ENCODE measurements at regions not wholly inside any gene's neighbourhood (a gene's known extent, or its start where the extent isn't known, plus 50 kb on each side); places are given as distances from the start of the nearest gene placed in this dataset.
"Not testable (repeated sequence)": the region's sequence is repeated elsewhere in the genome, so short reads cannot be mapped to it uniquely, and the experiment has no call there.

DNA sequence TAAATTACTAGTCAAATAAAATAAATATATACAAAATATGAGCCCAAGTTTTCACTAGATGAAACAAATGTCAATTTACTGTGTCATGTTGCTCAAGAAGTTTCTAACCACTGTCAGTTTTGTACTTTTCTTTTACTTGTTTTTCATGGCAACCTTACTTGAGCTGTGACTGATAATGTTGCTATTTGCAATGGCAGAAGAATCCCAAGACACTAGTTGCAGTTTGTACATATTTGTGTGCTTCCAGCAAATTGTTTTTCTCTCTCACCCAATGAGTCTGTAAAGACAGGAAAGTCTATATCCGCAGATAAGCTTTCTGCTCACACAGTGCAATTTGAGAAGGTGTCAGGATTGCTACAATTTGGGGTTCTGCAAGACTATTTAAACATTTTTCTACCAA lies 338.6 kb upstream of the PCSK5 start:
- no peak for DNase-seq

DNA sequence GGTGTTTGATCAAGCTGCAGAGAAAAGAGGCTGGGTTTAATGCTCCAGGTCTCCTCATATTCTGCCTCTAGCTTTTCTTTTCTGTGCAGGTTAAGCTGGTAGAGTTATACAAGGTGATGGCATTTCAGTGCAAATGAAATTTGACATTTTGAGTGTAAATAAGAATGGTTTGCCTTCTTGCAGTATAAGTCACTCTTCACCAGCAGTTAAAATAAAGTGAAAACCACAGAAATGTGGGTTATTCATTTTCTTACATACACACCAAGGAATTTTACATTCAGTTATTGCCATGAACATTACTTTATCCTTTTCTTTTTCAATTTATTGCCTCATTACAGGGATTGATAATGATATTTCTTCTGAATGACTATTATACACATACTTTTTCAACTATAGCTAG lies 337.5 kb upstream of the PCSK5 start:
- no peak for DNase-seq

DNA sequence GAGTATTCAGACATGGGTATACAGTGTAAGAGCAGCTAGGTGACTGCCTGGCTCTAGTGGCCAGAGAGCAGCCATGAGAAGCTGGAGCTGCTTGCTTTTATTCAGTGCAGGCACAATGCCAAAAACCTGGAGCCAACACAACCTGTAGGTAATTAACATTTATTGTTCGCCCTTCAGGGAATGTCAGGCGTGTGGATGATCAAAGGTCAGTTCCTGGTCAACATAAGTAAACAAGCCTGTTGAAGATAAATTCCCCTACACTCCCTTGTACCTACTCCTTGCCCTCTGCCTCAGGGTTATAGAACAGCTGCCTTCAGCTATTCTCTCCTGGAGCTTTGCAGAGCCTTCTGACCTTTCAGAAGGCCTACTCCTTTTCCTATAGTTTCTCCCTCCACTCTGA lies 323.7 kb upstream of the PCSK5 start:
- not testable (repeated sequence) for DNase-seq

GRCh38 chr9:75570538-75570937 lies 319.9 kb upstream of the PCSK5 start:
- DNase-seq = no peak

DNA sequence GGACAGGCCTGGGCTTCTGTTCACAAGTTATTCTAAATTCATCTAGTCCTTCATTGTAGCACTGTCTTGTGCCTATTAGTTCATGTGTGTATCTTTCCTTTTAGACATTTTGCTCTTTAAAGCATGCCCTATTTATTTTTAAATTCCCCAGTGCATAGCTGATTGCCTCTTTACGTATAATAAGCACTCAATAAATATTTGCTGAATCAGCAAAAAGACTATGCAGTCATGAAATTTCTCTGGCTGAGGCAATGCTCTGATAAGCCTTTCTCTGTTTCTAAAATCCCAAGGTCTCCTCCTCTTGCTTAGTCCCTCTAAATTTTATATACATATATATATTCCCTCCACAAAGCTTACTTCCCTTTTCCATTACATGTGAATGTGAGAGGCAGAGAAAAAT lies 315.9 kb upstream of the PCSK5 start:
- no peak for DNase-seq

GRCh38 chr9:75582870-75583269 lies 307.6 kb upstream of the PCSK5 start:
- DNase-seq = no peak

GRCh38 chr9:75588808-75589207 lies 301.7 kb upstream of the PCSK5 start:
- no peak for DNase-seq

DNA sequence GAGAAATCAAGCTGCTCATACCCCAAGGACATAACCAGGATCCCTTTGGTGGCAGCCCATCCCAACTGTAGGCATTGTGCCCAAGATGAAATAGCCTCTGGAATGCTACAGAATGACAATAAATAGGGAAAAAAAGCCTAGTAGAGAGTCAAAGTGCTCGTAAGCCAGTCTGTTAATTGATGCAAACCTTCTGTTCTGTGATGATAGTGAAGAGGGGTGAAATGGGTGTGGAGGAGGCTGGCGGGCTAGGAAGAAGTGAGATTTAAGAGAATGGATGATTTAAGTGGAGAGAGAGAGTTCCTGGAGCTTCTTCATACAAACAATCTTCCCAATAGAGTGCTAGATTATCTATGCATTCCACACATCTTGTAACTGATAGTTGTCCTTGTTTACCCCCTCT lies 301.0 kb upstream of the PCSK5 start:
- no peak for DNase-seq

DNA sequence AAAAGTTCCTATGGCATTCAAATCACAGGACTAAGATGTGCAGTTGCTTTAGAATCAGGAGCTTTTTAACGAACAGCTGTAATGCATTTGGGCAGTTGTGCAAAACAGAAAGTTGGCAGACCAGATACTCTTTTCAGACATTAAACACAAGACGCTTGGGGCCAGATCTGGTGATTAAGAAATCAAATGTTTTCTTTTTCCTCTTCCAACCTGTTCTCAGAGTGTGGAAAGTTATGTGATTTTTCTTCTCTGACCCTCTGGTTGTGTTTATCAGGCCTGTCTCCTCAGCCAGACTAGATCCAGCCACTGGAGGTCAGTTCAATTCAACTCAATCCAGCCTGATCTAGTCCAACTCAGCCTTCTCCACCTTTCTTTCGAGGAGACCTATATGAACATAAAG lies 298.5 kb upstream of the PCSK5 start:
- DNase-seq = no peak

DNA sequence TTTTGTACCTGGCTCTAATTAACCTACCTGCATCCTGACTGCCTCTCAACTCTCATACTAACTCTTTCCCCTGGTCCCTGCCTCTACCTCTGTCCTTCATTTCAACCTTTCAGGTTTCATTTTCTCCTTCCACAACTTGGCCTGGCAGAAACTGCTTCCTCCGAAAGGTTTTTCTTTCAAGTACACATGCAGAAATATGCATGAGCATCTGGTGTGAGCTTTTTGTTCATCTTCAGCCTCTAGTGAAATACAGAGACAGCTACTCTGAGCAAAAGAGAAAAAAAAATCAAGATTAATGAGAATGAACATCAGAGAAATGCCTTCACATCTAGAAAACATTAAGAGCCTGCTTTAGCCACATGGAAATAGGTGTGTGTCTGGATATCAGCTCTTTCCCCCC lies 297.9 kb upstream of the PCSK5 start:
- no peak for DNase-seq

DNA sequence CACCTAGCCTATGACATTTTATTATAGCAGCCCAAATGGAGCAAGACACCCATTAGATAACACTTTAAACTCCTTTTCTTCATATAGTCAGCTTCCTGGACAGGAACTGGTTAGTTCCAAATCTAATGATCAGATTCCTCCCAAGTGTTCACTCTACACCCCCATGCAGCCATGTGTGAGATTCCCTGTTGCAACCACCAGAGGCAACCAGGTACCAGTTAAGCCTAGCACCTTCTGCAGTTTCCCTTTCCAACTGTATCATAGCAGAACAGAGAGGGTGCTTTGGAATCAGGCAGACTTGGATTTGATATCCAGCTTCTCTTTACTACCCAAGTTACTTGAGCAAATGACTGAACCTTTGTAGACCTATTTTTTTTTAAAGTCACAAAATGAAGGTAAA lies 296.6 kb upstream of the PCSK5 start:
- DNase-seq = no peak

GRCh38 chr9:75599126-75599525 lies 291.3 kb upstream of the PCSK5 start:
- no peak for DNase-seq

DNA sequence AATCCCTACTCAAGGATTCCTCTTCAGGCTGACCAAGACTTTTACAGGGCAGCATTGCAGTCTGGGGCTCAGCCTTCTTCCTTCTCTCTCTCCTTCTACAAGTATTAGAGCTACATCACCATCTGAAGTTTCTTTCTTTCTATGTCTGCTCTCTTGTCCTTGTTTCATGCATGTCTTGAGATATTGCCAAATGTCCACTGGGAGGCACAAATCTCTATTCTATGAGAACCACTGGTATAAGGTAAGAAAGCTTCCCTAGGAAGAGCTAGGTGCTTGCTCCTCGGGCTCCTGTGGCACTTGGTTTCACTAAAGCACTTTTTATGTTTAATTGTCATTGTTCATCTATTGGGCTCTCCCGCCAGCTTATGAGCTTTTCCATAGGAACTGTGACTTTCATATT lies 289.2 kb upstream of the PCSK5 start:
- DNase-seq = no peak

GRCh38 chr9:75602060-75602459 lies 288.4 kb upstream of the PCSK5 start:
- no peak for DNase-seq

- no peak for DNase-seq
Observed at GRCh38 chr9:75604661-75605060, 285.8 kb upstream of the PCSK5 start.

DNA sequence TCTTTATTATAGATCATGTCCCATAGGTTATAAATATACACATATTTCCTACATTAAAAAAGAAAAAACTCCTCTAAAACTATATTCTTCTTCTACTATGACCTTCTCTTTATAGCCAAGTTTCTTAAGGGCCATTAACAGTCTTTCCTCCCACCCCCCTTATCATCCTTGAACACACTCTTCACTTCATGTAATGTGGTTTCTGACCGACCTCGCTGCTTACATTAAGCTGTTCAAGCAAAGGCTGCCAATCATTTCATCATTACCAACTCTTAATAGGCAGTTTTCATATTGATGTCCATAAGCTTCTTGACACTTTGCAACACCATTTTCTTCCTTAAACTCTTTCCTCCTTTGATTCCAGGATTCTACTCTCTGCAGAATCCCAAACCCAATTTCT lies 283.0 kb upstream of the PCSK5 start:
- no peak for DNase-seq

GRCh38 chr9:75609401-75609800 lies 281.1 kb upstream of the PCSK5 start:
- DNase-seq = no peak

GRCh38 chr9:75610246-75610645 lies 280.2 kb upstream of the PCSK5 start:
- no peak for DNase-seq

- no peak for DNase-seq
Observed at GRCh38 chr9:75612205-75612604, 278.3 kb upstream of the PCSK5 start.

DNA sequence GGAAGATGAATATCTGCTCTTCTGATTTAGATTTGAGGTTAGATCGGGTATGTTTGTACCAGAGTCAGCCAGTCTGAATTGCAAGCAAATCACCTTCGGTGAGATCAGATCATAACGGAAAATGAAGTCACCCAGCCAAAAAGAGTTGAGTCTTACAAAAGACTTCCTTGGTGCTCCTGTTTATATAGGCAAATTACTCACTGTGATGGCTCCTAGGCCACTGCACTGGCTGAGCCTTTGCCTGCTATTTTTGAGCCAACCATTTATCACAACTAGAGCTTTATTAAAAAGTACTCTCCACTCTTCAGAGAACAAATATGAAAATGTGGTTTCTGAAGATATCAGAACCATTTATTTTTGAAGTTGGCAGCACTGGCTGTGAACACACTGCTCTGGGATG lies 277.7 kb upstream of the PCSK5 start:
- DNase-seq = no peak

DNA sequence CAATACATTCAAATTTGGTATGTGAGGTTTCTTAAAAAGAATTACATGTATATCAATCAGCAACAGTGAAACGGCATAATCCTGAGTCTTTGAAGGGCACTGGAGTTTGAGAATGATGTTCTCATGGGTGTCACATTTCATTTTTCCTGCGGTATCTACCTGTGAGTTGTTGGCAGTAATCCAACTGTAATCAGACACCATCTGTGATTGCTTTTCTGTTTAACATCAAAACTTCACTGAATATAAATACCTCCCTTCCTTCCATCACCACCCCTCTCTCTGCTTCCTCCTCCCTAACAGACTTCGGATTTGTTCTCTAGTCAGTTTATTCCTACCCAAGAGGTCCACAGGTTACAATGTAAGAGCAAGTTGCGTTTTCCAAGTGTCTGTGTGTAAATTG lies 275.2 kb upstream of the PCSK5 start:
- DNase-seq = peak; percentile 8

DNA sequence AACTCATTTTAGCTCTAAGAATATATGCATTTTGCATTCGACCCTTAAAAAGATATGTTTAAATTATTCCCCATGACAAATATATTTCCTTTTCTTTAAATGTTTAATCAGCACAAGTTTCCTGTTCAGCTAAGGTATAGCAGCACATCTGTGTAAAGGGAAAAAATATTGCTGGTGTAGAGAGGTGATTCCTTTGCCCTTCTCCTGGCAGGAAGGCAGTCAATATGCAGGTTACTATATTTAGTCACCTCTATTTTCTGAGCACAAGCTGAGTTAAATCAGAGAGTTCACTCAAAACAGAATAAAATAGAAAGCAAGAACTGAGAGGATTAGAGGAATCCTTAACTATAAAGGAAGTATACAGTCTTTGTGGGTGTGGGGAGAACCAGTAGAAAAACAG lies 274.4 kb upstream of the PCSK5 start:
- no peak for DNase-seq

- DNase-seq = no peak
Observed at GRCh38 chr9:75616841-75617566, 273.5 kb upstream of the PCSK5 start.

- no peak for DNase-seq
Observed at GRCh38 chr9:75623462-75623861, 267.0 kb upstream of the PCSK5 start.

- no peak for DNase-seq
Observed at GRCh38 chr9:75624998-75625397, 265.5 kb upstream of the PCSK5 start.

DNA sequence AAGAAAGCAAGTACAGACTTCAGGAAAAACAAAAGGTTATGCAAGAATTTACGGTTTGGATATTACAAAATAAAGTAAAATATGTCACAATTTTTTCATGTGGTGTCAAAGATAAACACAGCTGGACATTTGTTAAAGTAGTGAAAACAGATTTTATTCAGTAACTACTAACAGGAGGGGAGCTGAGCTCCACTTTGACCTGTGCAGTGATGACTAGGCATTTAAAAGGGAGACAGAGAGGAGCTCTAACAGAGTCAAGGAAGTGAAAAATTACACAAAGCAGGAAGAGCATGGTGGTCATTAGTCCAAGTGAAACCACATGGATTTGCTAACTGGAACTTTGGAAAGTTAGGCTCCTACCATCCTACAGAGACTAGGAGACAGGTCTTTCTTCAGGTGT lies 263.6 kb upstream of the PCSK5 start:
- no peak for DNase-seq
